Smooth muscle cell (in vitro differentiated cells): ENCODE measurements at regions not wholly inside any gene's neighbourhood (a gene's known extent, or its start where the extent isn't known, plus 50 kb on each side); places are given as distances from the start of the nearest gene placed in this dataset.
"Not testable (repeated sequence)": the region's sequence is repeated elsewhere in the genome, so short reads cannot be mapped to it uniquely, and the experiment has no call there.

ENCODE experiments used
- DNase-seq: peaks from one replicate; lab custom pipeline; 2025; ENCODE audit not compliant: unreplicated experiment; lab: John Stamatoyannopoulos, UW
- H2AFZ ChIP-seq: fragments of 200-600 bp; sonication (generic); 2 replicates; pipeline ENCODE4 v1.6.0; 2016; ENCODE audit warnings: antibody characterized with exemption, low read depth, mild to moderate bottlenecking
- H3F3A ChIP-seq: fragments of 200-600 bp; sonication (generic); 2 replicates; pipeline ENCODE4 v1.6.0; 2017; ENCODE audit warnings: antibody characterized with exemption, low read depth
- H3K27ac ChIP-seq: fragments of 200-600 bp; sonication (generic); 2 replicates; pipeline ENCODE4 v1.5.1; 2016; ENCODE audit warnings: low read depth, mild to moderate bottlenecking
- H3K27me3 ChIP-seq: fragments of 200-600 bp; sonication (generic); 2 replicates; pipeline ENCODE4 v1.6.1; 2016; ENCODE audit warnings: low read depth, mild to moderate bottlenecking
- H3K36me3 ChIP-seq: fragments of 200-600 bp; sonication (generic); 2 replicates; pipeline ENCODE4 v1.5.1; 2016; ENCODE audit warnings: low read depth
- H3K4me1 ChIP-seq: fragments of 200-600 bp; sonication (generic); 2 replicates; pipeline ENCODE4 v1.5.1; 2016; ENCODE audit warnings: low read depth
- H3K4me2 ChIP-seq: fragments of 200-600 bp; sonication (generic); 2 replicates; pipeline ENCODE4 v1.6.0; 2016; ENCODE audit warnings: mild to moderate bottlenecking
- H3K4me3 ChIP-seq: fragments of 200-600 bp; sonication (generic); 2 replicates; pipeline ENCODE4 v1.5.1; 2016; ENCODE audit warnings: mild to moderate bottlenecking
- H3K79me2 ChIP-seq: fragments of 200-600 bp; sonication (generic); 2 replicates; pipeline ENCODE4 v1.6.0; 2016; ENCODE audit warnings: low read depth, mild to moderate bottlenecking
- H3K9ac ChIP-seq: fragments of 200-600 bp; sonication (generic); 2 replicates; pipeline ENCODE4 v1.6.0; 2016; ENCODE audit warnings: low read depth
- H3K9me3 ChIP-seq: fragments of 200-600 bp; sonication (generic); replicated peaks from 2 replicates; pipeline ENCODE4 v1.5.1; 2016; ENCODE audit warnings: low read depth
- H4K20me1 ChIP-seq: fragments of 200-600 bp; sonication (generic); 2 replicates; pipeline ENCODE4 v1.6.0; 2016; ENCODE audit warnings: low read depth
- WGBS: methylation state at CpG from one replicate; pipeline ENCODE4 v1.1.7; 2016; ENCODE audit warnings: low lambda C conversion rate; 5-methylcytosine and 5-hydroxymethylcytosine counted together
- TF ChIP-seq, protein P1 (sequence below): fragments of 200-600 bp; sonication (generic); IDR thresholded peaks from 2 replicates; pipeline ENCODE4 v1.5.1; 2017; ENCODE audit warnings: borderline replicate concordance, mild to moderate bottlenecking, antibody characterized with exemption; ENCODE audit not compliant: insufficient read depth, poor library complexity, severe bottlenecking

DNA sequence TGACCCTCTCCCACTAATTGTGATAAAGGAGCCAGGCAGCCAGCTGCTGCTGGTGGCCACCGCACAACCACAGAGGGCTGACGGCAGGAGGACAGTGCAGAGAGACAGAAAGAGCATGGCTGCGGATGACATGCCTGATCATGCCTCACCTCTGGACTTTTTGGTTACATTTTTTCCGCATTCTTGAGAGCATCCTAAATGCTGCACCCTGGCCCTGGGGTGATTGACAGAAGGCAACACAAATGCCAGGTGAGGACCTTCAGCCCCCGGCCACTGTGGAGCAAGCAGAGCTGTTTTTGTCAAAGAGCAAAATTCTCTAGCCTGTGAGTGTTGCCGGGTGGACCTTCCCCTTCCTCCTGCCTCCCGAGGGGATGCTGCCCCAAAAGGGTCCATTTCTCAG lies 78.5 kb downstream of the RPS6KA4 start:
- WGBS = 81% methylated on average over 7 of the region's 7 CpGs
- H3K79me2 ChIP-seq = no peaks in the 10 kb centered on the region
- TF ChIP-seq, protein P1, sequence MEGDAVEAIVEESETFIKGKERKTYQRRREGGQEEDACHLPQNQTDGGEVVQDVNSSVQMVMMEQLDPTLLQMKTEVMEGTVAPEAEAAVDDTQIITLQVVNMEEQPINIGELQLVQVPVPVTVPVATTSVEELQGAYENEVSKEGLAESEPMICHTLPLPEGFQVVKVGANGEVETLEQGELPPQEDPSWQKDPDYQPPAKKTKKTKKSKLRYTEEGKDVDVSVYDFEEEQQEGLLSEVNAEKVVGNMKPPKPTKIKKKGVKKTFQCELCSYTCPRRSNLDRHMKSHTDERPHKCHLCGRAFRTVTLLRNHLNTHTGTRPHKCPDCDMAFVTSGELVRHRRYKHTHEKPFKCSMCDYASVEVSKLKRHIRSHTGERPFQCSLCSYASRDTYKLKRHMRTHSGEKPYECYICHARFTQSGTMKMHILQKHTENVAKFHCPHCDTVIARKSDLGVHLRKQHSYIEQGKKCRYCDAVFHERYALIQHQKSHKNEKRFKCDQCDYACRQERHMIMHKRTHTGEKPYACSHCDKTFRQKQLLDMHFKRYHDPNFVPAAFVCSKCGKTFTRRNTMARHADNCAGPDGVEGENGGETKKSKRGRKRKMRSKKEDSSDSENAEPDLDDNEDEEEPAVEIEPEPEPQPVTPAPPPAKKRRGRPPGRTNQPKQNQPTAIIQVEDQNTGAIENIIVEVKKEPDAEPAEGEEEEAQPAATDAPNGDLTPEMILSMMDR = no peak
- no peak for DNase-seq
- no peak overlapping the region for H3K9ac ChIP-seq
- H3K27ac ChIP-seq = no peak overlapping the region
- H3K36me3 ChIP-seq = no peaks in the 10 kb centered on the region
- H3K9me3 ChIP-seq = no peaks in the 10 kb centered on the region
- no peak overlapping the region for H3K4me2 ChIP-seq
- H3K4me3 ChIP-seq = no peak overlapping the region
- no peaks in the 10 kb centered on the region for H3K4me1 ChIP-seq
- no peak overlapping the region for H2AFZ ChIP-seq
- H3K27me3 ChIP-seq = no peaks in the 10 kb centered on the region
- no peaks in the 10 kb centered on the region for H3F3A ChIP-seq
- no peaks in the 10 kb centered on the region for H4K20me1 ChIP-seq

- TF ChIP-seq, protein P1 = no peak
- Histone ChIP-seq H3K79me2 (no peaks in the 10 kb centered on the region), H3K27me3 (no peaks in the 10 kb centered on the region), H4K20me1 (no peaks in the 10 kb centered on the region), H3F3A (no peaks in the 10 kb centered on the region), H3K9me3 (no peaks in the 10 kb centered on the region), H3K4me3 (no peak overlapping the region), H3K4me1 (no peaks in the 10 kb centered on the region), H3K4me2 (peak overlapping the region; percentile 14), H3K9ac (no peak overlapping the region), H2AFZ (no peak overlapping the region), H3K36me3 (no peaks in the 10 kb centered on the region), H3K27ac (no peak overlapping the region)
- DNase-seq = no peak
- 49% methylated on average over 22 of the region's 22 CpGs for WGBS
Observed at GRCh38 chr11:64438986-64439771, 80.2 kb downstream of the RPS6KA4 start.

DNA sequence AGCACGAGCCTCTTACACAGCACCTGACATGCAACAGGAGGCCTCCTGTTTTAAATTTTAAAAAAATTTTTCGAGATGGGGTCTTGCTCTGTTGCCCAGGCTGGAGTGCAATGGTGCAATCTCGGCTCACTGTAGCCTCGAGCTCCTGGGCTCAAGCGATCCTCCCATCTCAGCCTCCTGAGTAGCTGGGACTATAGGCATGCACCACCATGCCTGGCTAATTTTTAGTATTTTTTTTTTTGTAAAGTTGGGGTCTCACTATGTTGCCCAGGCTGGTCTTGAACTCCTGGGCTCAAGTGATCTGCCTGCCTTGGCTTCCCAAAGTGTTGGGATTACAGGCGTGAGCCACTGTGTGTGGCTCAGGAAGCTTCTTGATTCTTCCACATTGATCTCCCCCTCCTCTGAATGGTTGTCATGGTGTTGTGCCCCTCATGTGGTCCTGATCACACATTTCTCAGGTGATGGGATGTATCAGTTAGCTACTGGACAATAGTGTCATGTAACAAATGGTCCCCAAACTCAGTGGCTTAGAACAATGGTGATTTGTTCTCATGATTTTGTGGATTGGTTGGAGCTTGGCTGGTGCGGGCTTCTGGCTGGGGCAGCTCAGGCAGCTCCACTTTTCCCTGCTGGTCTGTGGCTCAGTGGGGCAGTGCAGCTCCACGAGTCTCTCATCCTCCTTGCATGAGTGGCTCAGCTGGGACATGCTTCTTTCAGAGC lies 81.0 kb downstream of the RPS6KA4 start:
- not testable (repeated sequence) for H3K4me1 ChIP-seq, DNase-seq, H3K9ac ChIP-seq, H3K36me3 ChIP-seq, H3F3A ChIP-seq, H4K20me1 ChIP-seq, H3K27me3 ChIP-seq, H3K27ac ChIP-seq, H3K9me3 ChIP-seq, H3K4me3 ChIP-seq, H2AFZ ChIP-seq, H3K4me2 ChIP-seq, H3K79me2 ChIP-seq
- WGBS = 93% methylated on average over 8 of the region's 8 CpGs

DNA sequence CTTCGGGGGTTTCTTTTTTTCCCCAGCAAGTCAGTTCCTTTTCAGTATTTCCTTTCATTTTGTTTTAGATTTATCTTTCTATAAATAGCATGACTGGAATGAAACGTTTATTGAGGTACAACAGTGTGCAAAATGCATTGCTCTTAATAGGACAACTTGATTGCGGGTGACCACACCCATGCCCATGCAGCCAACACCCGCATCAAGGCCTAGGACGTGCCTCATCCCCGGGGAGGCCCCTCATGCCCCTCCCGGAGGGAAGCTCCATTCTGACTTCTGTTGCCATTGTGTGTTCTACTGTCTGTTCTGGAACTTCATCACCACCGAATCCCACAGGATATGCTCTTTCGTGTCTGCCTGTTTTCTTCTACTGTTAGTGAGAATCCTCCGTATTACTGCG lies 82.2 kb downstream of the RPS6KA4 start:
- Histone ChIP-seq H3K4me1 (no peaks in the 10 kb centered on the region), H3F3A (no peaks in the 10 kb centered on the region), H3K36me3 (no peaks in the 10 kb centered on the region), H3K4me3 (no peak overlapping the region), H3K27ac (no peak overlapping the region), H3K4me2 (no peak overlapping the region), H3K9me3 (no peaks in the 10 kb centered on the region), H2AFZ (no peak overlapping the region), H3K79me2 (no peaks in the 10 kb centered on the region), H3K27me3 (no peaks in the 10 kb centered on the region), H4K20me1 (no peaks in the 10 kb centered on the region), H3K9ac (no peak overlapping the region)
- WGBS = 86% methylated on average over 11 of the region's 11 CpGs
- no peak for DNase-seq
- TF ChIP-seq, protein P1 = no peak
